ENCODE measurements at regions not wholly inside any gene's neighbourhood (a gene's known extent, or its start where the extent isn't known, plus 50 kb on each side); places are given as distances from the start of the nearest gene placed in this dataset.
"Not testable (repeated sequence)": the region's sequence is repeated elsewhere in the genome, so short reads cannot be mapped to it uniquely, and the experiment has no call there.

- not testable (repeated sequence) for H3K9me2 ChIP-seq (replicated peaks; ENCODE audit: insufficient read depth, low read length); H3K36me3 ChIP-seq (ENCODE audit: insufficient read depth, low read length); H3K27me3 ChIP-seq (ENCODE audit: low read length); H3K9me3 ChIP-seq (ENCODE audit: low read length); H3K4me3 ChIP-seq (ENCODE audit: low read length); H2AFZ ChIP-seq (ENCODE audit: low read length); DNase-seq; H3K4me2 ChIP-seq (ENCODE audit: low read depth, low read length, poor library complexity, severe bottlenecking); H3K79me2 ChIP-seq (ENCODE audit: low read length); H3K4me1 ChIP-seq (ENCODE audit: low read length); H4K20me1 ChIP-seq (ENCODE audit: insufficient read depth, low read depth, low read length); H3K27ac ChIP-seq (ENCODE audit: low read length); H3K9ac ChIP-seq (ENCODE audit: low read length)
Measured at GRCh38 chr21:6456011-6456661, 4065.2 kb upstream of the TPTE start.

DNA sequence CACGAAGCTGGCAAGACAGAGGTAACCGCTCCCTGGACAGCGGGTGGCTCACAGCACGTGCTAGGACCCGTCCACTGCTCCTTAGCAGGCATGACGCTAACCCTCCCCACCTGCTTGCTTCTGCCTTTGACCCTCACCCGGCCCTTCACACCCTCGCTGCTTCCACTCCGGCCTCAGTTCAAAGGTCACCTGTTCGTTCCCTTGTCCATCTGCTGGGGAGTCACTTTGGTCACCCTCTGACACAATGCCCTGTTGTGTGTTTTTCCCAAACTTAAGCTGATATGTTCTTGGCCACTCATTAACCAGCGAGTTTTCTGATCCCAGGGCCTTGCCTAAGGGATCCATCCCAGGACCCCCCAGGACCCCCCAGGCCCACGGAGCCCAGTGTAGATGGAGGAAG lies 4061.6 kb upstream of the TPTE start:
- not testable (repeated sequence) for H3K27me3 ChIP-seq (ENCODE audit: low read length); H3K9me2 ChIP-seq (replicated peaks; ENCODE audit: insufficient read depth, low read length); H3K36me3 ChIP-seq (ENCODE audit: insufficient read depth, low read length); DNase-seq; H3K9ac ChIP-seq (ENCODE audit: low read length); H3K4me1 ChIP-seq (ENCODE audit: low read length); H3K79me2 ChIP-seq (ENCODE audit: low read length); H3K9me3 ChIP-seq (ENCODE audit: low read length); H3K4me2 ChIP-seq (ENCODE audit: low read depth, low read length, poor library complexity, severe bottlenecking); H4K20me1 ChIP-seq (ENCODE audit: insufficient read depth, low read depth, low read length); H3K4me3 ChIP-seq (ENCODE audit: low read length); H2AFZ ChIP-seq (ENCODE audit: low read length); H3K27ac ChIP-seq (ENCODE audit: low read length)

DNA sequence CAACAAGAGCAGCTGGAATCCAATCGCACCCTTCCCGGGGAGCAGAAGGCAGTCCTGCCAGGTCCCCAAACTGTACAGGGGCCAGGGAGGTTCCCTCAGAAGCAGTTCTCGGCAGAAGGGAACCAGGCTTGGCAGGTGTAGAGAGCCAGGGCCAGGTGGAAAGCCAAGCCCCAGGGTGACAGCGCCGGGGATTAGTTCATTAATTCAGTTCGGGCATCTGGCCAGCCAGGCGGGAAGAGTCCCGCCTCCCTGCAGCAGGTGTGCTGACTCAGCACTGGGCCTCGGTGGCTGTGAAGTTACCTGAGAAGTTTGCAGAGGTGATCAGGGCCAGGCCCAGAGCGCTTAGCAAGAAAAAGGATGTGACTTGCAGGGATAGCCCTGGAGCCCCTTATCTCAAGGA lies 4060.0 kb upstream of the TPTE start:
- not testable (repeated sequence) for H2AFZ ChIP-seq (ENCODE audit: low read length); H3K79me2 ChIP-seq (ENCODE audit: low read length); H3K27me3 ChIP-seq (ENCODE audit: low read length); H3K4me2 ChIP-seq (ENCODE audit: low read depth, low read length, poor library complexity, severe bottlenecking); H3K4me3 ChIP-seq (ENCODE audit: low read length); H3K9ac ChIP-seq (ENCODE audit: low read length); H3K27ac ChIP-seq (ENCODE audit: low read length); H4K20me1 ChIP-seq (ENCODE audit: insufficient read depth, low read depth, low read length); H3K36me3 ChIP-seq (ENCODE audit: insufficient read depth, low read length); H3K9me2 ChIP-seq (replicated peaks; ENCODE audit: insufficient read depth, low read length); DNase-seq; H3K4me1 ChIP-seq (ENCODE audit: low read length); H3K9me3 ChIP-seq (ENCODE audit: low read length)

GRCh38 chr21:6464419-6464818 lies 4057.0 kb upstream of the TPTE start:
- not testable (repeated sequence) for H3K9me3 ChIP-seq (ENCODE audit: low read length); H3K9ac ChIP-seq (ENCODE audit: low read length); DNase-seq; H3K4me1 ChIP-seq (ENCODE audit: low read length); H3K4me2 ChIP-seq (ENCODE audit: low read depth, low read length, poor library complexity, severe bottlenecking); H3K9me2 ChIP-seq (replicated peaks; ENCODE audit: insufficient read depth, low read length); H3K27ac ChIP-seq (ENCODE audit: low read length); H3K4me3 ChIP-seq (ENCODE audit: low read length); H3K27me3 ChIP-seq (ENCODE audit: low read length); H2AFZ ChIP-seq (ENCODE audit: low read length); H4K20me1 ChIP-seq (ENCODE audit: insufficient read depth, low read depth, low read length); H3K79me2 ChIP-seq (ENCODE audit: low read length); H3K36me3 ChIP-seq (ENCODE audit: insufficient read depth, low read length)

DNA sequence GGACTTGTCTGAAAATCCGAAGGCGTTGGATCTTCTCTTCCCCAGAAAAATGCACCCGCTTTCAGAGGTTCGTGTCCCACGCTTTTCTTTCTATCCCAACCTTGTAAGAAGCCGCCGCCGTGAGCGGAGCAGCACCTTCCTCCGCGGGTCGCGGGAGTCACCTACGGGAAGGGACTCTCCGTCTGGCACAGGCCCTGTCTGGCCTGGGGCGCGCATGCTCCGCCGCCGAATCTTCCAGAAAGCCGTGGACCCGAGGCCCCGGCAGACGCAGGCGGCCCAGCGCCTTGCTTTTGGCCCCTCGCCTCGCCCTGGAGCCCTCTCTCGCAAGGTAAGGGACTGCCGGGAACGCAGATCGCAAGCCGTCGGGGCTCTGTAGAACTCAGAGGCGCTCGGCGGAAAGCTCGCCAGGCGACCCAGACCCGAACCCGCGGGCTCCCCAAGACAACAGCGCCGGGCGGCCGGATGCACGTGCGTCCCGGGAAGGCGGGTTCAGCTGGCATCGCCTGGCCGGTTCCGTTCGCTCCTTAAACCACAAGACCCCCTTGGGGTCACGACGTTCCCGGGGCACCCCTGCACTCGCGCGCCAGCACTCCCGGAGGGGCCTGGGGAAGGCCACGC lies 4055.2 kb upstream of the TPTE start:
- not testable (repeated sequence) for H2AFZ ChIP-seq (ENCODE audit: low read length); H3K27ac ChIP-seq (ENCODE audit: low read length); H3K79me2 ChIP-seq (ENCODE audit: low read length); H3K9me2 ChIP-seq (replicated peaks; ENCODE audit: insufficient read depth, low read length); H3K36me3 ChIP-seq (ENCODE audit: insufficient read depth, low read length); H4K20me1 ChIP-seq (ENCODE audit: insufficient read depth, low read depth, low read length); H3K4me2 ChIP-seq (ENCODE audit: low read depth, low read length, poor library complexity, severe bottlenecking); H3K27me3 ChIP-seq (ENCODE audit: low read length); H3K4me1 ChIP-seq (ENCODE audit: low read length); DNase-seq; H3K9ac ChIP-seq (ENCODE audit: low read length); H3K9me3 ChIP-seq (ENCODE audit: low read length); H3K4me3 ChIP-seq (ENCODE audit: low read length)

DNA sequence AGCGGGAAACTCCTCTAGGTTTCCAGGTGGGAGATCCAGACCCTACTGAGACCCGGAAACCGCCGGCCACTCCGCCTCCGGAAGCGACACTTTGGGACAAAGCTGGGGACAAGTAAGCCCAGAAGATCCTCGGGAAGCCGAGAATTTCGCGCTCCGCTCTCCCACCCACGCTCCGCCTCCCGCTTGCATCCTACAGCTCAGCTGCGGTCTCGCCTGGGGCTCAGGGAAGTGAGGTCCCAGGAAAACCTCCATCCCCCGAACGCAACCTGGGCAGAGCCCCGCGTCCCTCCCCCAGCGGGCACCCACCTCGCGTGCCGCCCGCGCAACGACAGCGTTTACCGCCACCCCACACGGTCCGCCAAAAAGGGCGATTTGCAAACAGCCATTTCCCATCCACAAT lies 4054.7 kb upstream of the TPTE start:
- not testable (repeated sequence) for H3K36me3 ChIP-seq (ENCODE audit: insufficient read depth, low read length); H3K4me1 ChIP-seq (ENCODE audit: low read length); H3K4me3 ChIP-seq (ENCODE audit: low read length); H3K9me2 ChIP-seq (replicated peaks; ENCODE audit: insufficient read depth, low read length); DNase-seq; H3K79me2 ChIP-seq (ENCODE audit: low read length); H2AFZ ChIP-seq (ENCODE audit: low read length); H3K27ac ChIP-seq (ENCODE audit: low read length); H3K9ac ChIP-seq (ENCODE audit: low read length); H3K9me3 ChIP-seq (ENCODE audit: low read length); H4K20me1 ChIP-seq (ENCODE audit: insufficient read depth, low read depth, low read length); H3K4me2 ChIP-seq (ENCODE audit: low read depth, low read length, poor library complexity, severe bottlenecking); H3K27me3 ChIP-seq (ENCODE audit: low read length)

- H3K9me3 ChIP-seq (ENCODE audit: low read length); H3K79me2 ChIP-seq (ENCODE audit: low read length); H3K4me3 ChIP-seq (ENCODE audit: low read length); H3K4me2 ChIP-seq (ENCODE audit: low read depth, low read length, poor library complexity, severe bottlenecking); H3K4me1 ChIP-seq (ENCODE audit: low read length); H4K20me1 ChIP-seq (ENCODE audit: insufficient read depth, low read depth, low read length); H3K27me3 ChIP-seq (ENCODE audit: low read length); H3K9ac ChIP-seq (ENCODE audit: low read length); H3K9me2 ChIP-seq (replicated peaks; ENCODE audit: insufficient read depth, low read length); DNase-seq; H3K36me3 ChIP-seq (ENCODE audit: insufficient read depth, low read length); H2AFZ ChIP-seq (ENCODE audit: low read length); H3K27ac ChIP-seq (ENCODE audit: low read length): not testable (repeated sequence)
Measured at GRCh38 chr21:6467189-6467774, 4054.1 kb upstream of the TPTE start.

DNA sequence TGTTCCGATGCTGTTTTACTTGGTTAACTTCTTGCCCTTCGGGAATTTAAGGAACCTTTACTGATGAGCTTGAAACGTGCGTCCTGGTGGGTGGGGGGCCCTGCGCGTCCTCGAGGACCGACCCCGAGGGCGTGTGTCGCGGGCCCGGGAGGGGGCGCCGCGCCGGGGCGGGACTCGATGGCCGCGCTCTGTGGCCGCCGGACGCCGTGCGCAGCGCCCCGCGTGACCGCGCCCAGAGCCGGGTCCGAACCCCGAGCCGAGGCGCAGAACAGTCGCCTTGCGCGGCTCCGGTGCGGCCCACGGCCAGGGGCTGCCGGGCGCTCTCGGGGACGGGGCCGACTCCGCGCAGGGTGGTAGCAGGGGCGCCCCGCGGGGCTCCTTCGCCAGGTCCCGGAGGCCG lies 4053.5 kb upstream of the TPTE start:
- not testable (repeated sequence) for H3K4me1 ChIP-seq (ENCODE audit: low read length); H3K9ac ChIP-seq (ENCODE audit: low read length); H3K9me3 ChIP-seq (ENCODE audit: low read length); H3K9me2 ChIP-seq (replicated peaks; ENCODE audit: insufficient read depth, low read length); DNase-seq; H3K36me3 ChIP-seq (ENCODE audit: insufficient read depth, low read length); H3K79me2 ChIP-seq (ENCODE audit: low read length); H3K27ac ChIP-seq (ENCODE audit: low read length); H2AFZ ChIP-seq (ENCODE audit: low read length); H3K4me3 ChIP-seq (ENCODE audit: low read length); H3K4me2 ChIP-seq (ENCODE audit: low read depth, low read length, poor library complexity, severe bottlenecking); H3K27me3 ChIP-seq (ENCODE audit: low read length); H4K20me1 ChIP-seq (ENCODE audit: insufficient read depth, low read depth, low read length)
